NOMO-1 (cell line): ENCODE measurements at regions not wholly inside any gene's neighbourhood (a gene's known extent, or its start where the extent isn't known, plus 50 kb on each side); places are given as distances from the start of the nearest gene placed in this dataset.
"Not testable (repeated sequence)": the region's sequence is repeated elsewhere in the genome, so short reads cannot be mapped to it uniquely, and the experiment has no call there.

ENCODE experiments used
- DNase-seq, 2 experiments: peaks; one replicate each; lab custom pipeline; 2025; ENCODE audit not compliant: unreplicated experiment in 2 of 2; lab: John Stamatoyannopoulos, UW

- no peak for DNase-seq
Observed at GRCh38 chrX:50967736-50968135, 57.2 kb downstream of the BMP15 start.

GRCh38 chrX:50968871-50969635, 58.5 kb downstream of the BMP15 start:
- DNase-seq: not testable (repeated sequence)

GRCh38 chrX:50971395-50971794, 60.9 kb downstream of the BMP15 start:
- DNase-seq: no peak

GRCh38 chrX:50973199-50973598, 62.7 kb downstream of the BMP15 start:
- peak; percentile 26 to 46 for DNase-seq

GRCh38 chrX:50978920-50979682, 68.6 kb downstream of the BMP15 start:
- DNase-seq: no peak

GRCh38 chrX:50980251-50980650, 69.7 kb downstream of the BMP15 start:
- no peak for DNase-seq

GRCh38 chrX:50988649-50989048, 78.1 kb downstream of the BMP15 start:
- peak in 1 of 2 experiments; percentile 1 for DNase-seq

GRCh38 chrX:50996930-50997329, 86.4 kb downstream of the BMP15 start:
- no peak for DNase-seq

GRCh38 chrX:51000384-51000783, 89.8 kb downstream of the BMP15 start:
- not testable (repeated sequence) for DNase-seq

- DNase-seq: not testable (repeated sequence)
Observed at GRCh38 chrX:51001733-51002632, 91.4 kb downstream of the BMP15 start.

- no peak for DNase-seq
Observed at GRCh38 chrX:51006064-51006463, 95.5 kb downstream of the BMP15 start.

GRCh38 chrX:51024106-51024696, 113.7 kb downstream of the BMP15 start:
- no peak for DNase-seq

- DNase-seq: no peak
Observed at GRCh38 chrX:51026862-51027261, 116.3 kb downstream of the BMP15 start.

- no peak for DNase-seq
Observed at GRCh38 chrX:51035746-51036145, 125.2 kb downstream of the BMP15 start.

- no peak for DNase-seq
Observed at GRCh38 chrX:51047950-51048349, 137.4 kb downstream of the BMP15 start.

GRCh38 chrX:51053741-51054140, 143.2 kb downstream of the BMP15 start:
- DNase-seq: no peak

GRCh38 chrX:51098046-51098445, 187.5 kb downstream of the BMP15 start:
- no peak for DNase-seq

GRCh38 chrX:51119058-51119926, 208.8 kb downstream of the BMP15 start:
- DNase-seq: not testable (repeated sequence)

GRCh38 chrX:51125743-51126142, 206.9 kb upstream of the NUDT10 start:
- not testable (repeated sequence) for DNase-seq
